Effector CD4-positive, alpha-beta T cell (primary cell): ENCODE measurements at regions not wholly inside any gene's neighbourhood (a gene's known extent, or its start where the extent isn't known, plus 50 kb on each side); places are given as distances from the start of the nearest gene placed in this dataset.
"Not testable (repeated sequence)": the region's sequence is repeated elsewhere in the genome, so short reads cannot be mapped to it uniquely, and the experiment has no call there.

Experiments
- DNase-seq: peaks from one replicate; pipeline ENCODE4 v3.0.0-alpha.2; 2020

DNA sequence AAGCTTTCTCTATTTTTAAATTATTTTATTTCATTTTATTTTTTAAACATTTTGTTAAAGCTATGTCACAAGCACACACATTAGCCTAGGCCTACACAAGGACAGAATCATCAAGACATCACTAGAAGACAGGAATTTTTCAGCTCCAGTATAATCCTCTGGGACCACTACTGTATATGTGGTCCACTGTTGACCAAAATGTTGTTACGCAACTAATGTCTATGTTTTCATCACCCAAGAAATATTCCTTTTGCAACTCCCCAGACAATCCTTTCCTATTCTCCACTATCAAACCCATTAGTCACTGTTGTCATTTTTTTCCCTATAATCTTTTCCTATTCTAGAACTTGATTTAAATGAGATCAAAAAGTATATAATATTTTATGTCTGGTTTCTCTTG is 2371.7 kb upstream of the C9orf72 start:
- DNase-seq: no peak

DNA sequence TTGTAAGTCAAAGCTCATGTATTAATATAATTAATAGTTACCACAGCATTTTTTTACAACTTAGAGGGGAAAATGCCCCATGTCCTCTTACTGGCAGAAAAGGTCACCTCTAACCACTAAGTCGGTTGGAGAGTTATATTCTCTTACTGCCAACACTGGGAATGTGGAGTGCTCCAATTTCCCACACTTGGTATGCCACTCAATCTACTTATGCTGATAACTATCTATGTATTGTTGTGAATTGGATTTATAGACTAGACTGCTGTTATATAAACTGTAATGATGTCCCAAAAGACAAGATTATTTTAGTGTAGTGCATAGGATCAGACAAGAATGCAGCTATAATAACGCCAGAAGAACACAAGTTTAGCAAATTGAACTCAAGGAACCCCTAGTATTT is 2385.2 kb upstream of the C9orf72 start:
- DNase-seq: no peak

DNA sequence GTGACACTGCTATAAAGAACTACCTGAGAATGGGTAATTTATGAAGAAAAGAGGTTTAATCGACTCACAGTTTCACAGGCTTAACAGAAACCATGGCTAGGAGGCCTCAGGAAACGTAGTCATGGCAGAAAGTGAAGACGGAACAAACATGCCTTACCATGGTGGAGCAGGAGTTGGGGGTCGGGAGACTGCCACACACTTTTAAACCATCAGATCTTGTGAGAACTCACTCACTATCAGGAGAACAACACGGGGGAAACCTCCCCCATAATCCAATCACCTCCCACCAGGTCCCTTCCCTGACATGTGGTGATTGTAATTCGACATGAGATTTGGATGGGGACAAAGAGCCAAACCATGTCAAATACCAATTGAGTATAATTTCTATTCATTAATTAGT is 2392.6 kb upstream of the C9orf72 start:
- no peak for DNase-seq

DNA sequence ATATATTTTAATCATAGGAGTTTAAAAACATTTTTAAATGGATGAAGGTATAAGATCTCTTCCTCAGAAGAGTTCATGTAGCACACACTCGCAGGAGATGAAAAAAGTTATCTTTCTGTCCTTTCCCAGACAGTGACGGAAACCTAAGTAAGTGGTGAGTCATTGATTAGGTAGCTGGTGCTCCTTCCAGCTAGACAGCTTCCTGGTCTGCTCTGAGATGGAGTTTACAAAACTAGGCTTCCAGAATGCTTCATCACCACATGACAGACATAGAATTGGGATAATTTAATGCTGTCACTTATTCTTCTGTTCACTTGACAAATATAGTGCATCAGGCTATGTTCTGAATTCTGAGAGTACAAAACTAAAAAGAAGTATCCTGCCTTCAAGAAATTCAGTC is 2393.0 kb upstream of the C9orf72 start:
- no peak for DNase-seq

DNA sequence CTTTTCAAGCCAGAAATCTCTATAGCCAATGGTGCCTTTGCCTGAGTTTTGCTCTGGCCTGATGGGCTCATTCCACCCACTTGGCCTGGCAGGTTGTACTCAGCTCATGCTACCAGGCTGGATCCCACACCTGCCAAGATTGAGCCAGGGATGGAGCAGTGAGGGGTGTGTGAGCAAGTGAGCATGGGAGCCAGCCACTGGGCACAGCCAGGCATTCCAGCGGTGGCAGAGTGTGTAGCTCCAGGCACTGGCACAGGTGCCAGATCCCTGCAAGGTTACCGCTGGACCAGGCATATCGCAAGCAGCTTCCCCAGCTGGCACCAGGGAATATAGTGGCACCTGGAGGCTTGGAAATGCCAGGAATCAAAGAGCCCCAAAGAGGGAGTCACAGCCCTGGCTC is 2395.6 kb upstream of the C9orf72 start:
- DNase-seq: no peak

DNA sequence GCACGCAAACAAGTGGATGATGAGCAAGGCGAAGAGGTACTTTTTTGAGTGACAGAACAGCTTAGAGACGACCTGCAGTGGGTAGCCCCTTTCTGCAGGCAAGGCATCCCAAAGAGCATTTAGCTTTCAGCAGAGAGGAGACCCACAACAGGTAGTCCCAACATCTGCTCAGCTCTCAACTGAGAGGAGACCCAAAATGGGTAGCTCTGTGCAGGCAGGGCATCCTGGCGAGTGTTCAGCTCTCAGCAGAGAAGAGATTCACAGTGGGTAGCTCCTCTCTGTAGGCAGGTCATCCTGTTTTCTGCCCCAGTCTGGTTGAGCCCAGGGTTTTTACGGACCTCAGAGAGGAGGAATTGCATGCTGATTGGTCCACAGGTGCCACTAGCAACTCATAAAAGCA is 2396.1 kb upstream of the C9orf72 start:
- DNase-seq: no peak

DNA sequence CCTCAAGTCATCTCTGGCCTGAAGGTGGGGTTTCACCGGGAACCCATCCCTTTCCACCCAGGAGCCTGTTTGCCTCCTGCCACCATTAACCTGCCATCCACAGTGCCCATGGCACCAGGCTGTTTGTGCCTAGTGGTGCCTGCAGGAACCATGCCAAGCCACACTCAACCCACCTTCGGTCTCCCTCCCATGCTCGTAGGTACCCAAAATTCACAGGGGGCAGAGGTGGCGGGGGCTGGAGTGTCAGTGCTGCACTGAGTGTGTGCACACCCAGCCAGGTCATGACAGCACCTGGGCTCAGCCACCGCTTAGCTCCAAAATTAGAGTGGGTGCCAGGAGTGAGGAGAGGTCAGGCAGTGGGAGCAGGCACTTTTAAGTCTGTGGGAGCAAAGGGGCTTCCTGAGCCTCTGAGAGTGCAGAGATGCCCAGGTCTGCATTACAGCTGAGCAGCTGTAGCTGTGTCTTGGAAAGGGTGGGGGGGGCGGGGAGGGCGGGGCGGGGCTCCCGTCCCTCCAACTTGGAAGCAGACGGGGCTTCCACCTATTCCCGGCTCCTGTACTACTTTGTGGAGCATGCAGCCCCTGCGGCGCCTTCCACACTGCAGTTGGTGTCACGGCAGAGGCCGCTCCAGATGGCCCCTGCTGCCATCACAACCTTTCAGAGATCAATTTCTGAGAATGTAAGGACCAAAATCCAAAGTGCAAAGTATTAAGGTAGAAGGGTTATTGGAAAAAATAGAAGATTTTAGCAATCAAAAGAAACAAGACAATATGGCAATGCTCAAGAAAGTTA is 2396.8 kb upstream of the C9orf72 start:
- DNase-seq: no peak

DNA sequence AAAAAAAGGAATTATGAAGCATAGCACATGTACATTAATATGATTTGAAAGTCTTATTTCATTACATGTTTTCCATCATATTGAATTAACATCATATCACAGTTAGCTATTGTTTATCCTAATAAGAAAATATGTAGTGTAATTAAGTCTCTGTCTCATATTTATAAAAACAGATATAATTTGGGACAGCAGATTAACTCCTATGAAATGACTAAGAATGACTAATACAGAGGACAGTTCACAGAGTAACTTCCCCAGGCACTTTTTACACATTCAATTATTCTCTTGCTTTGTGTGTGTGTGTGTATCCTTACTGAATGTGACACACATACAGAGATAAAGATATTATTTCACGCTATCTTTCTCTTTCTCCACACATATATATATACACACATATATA is 2400.9 kb upstream of the C9orf72 start:
- DNase-seq: no peak

DNA sequence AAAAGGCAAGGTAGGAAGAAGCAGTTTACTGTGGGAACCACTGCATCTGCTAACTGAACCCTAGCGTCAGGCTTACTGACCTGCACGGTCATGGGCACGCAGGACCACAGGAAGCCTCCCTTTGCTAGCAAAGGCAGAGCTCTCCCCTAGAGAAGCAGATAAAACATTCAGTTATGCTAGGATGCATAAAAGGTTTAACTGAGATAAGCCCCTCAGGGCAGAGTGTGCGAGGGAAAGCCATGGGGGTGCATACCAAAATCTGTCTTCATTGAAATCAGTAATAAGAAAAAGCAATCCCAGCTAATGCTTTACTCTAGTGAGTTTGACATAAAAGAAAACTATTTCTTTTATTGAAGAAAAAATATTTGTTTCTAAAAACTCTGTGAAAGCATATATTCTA is 2403.7 kb upstream of the C9orf72 start:
- DNase-seq: no peak

DNA sequence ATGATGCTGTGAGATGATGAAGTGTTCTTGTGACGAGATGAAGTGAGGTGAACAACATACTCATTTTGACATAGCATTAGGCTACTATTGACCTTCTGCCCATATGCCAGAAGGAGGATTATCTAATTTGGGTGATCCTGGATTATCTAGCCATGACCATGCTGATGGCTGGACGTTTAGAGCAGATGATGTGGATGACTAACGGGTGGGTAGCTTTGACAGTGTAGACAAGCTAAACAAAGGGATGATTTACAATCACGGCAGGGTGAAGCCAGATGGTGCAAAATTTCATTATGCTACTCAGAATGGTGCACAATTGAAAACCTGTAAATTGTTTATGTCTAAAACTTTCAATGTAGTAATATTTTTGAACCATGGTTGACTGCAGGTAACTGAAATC is 2403.4 kb upstream of the ACO1 start:
- no peak for DNase-seq

DNA sequence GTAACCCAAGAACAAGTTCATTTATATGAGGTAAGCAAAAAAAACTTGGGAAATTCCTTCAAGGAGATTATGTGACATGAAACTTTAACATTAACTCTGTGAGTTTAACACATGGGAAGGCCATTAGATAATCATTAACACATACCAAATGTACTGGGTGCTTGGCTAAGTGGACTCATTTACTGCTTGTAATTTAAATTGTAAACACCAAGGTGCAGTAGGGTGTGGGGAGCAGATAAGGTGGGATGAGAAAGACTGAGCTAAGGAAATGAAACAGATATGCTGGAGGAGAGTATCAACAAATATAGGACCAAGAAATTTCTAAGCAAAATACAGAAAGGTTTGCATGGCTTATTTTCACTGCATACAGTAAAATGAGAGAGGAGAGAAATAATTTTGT is 2384.8 kb upstream of the ACO1 start:
- DNase-seq: no peak

DNA sequence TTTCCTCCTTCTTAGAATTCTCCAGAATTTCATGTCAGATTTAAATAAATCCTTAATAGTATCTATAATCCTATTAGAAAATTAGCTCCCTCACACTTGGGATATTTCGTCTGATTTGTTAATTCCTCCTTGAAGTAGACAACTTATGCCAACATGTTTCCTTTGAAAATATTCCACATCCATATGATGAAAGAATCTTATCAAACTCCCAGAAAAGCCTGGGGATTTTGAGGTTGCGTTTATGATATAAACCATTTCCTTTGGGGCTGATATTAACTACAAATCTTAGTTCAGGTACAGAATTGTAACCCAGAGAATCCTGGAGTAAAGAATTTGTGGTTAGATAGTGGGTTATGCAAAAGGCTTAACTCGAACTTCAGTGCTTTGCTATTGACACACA is 2373.8 kb upstream of the ACO1 start:
- DNase-seq: no peak

DNA sequence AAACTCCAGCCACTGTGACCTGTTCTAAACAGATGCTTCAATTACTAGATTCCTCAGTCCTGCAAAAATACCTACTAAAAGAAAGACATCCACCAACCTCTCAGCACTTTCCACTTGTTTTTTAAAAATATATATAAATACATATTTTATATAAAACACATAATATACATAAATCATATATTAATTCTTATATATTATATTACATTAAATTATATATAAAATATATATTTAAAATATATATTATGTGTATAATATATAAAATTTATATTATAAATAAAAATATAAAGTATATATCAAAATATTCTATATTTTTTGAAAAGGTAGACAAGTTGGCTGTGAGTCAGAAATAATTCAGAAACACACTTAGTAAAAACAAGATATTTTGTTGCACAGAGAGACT is 2371.8 kb upstream of the ACO1 start:
- DNase-seq: no peak

DNA sequence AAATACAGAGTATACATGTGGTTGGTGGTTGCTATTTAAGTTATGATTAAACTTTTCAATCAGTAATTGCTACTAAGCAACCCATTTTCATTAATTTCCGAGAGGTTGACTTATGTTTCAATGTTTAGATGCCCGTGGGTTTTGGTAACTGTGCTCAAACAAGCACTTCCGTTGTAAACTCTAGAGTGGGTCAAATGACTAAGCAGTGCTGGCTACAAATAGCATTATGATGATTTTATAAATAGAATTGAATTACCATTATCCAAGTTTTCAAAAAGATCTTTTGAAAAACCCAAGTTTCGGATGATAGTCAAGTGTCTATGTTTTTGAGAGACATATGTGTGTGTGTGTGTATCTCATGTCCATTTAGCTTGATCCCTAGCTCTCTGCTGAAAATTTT is 2369.4 kb upstream of the ACO1 start:
- DNase-seq: no peak

DNA sequence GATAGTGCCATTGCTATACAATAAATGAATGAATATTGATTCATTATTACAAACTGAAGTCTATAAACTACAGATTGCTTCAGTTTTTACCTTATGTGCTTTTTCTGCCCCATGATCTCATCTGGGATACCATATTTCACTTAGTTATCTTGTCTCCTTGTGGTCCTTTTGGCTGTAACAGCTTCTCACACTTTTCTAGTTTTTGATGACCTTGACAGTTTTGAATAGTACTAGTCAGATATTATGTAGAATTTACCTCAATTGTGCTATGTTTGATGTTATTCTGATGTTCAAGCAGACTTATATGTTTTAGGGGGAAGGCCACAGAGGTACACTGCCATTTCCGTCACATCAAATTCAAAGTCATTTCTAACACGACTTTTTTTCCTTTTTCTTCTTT is 2364.3 kb upstream of the ACO1 start:
- DNase-seq: no peak

DNA sequence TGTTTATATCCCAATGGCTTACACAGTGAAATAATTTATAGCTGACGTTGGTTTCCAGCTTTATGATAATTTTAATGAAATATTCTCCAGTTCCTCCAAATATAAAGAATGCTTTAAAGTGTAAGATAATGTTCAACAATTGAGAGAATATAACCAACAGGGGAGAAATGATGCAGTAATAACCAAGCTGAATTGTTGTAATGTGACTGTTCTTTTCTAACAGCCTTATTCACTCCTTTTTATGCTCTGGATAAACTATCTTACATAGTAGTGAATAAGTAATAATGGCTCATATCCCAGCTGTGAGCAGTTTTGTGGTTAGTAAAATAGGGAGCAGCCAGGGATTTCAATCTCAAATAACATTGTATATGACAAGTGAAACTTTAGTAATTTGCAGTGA is 2348.7 kb upstream of the ACO1 start:
- DNase-seq: no peak

DNA sequence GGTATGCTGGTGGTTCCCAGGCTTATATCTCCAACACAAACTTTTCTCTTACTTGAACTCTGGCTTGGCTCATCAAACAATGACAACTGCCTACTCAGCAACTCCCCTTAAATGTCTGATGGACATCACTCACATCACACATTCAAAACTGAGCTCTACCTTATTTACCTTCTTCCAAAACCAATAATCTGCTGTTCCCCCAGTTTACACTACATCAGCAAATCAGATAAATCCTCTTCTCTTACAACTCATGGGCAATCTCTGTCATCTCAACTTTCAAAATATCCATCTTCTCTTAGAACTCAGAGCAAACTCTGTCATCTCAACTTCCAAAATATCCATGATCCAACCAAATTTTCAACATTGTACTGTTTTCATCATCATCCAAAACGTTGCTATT is 2347.9 kb upstream of the ACO1 start:
- DNase-seq: no peak

DNA sequence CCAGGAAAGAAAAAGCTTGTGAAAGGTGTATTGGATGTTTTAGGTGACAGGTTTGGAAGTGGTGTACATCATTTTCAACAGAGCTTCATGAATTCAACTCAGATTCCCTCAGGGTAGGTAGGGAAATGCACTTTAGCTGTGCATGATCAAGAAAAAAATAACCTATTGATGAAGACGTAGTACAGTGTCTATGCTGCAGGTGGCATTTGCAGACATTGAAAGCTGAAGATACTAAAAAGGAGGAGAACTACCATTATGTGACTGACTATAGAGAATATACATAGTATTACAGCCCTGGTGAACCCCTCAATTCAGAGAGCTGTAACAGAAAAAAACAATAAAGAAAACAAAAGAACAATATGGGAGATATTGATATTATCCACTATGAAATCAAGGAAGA is 2344.7 kb upstream of the ACO1 start:
- DNase-seq: no peak

DNA sequence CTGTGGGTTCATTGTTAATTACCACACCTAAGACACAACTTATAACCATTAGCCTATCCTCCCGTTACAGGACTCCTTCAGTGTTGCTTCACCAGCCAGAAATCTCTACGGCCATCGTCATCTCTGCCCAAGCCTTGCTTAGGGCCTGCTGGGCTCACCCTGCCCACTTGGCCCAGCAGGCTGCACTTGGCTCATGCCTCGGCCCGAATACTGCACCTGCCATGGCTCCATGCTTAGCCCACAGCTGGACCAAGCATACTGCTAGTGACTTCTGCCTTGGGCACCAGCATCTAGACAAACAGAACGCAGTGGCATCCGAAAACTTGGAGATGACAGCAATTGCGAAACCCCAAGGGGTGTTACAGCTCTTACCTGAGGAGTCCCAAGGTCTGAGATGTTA is 2336.0 kb upstream of the ACO1 start:
- no peak for DNase-seq

DNA sequence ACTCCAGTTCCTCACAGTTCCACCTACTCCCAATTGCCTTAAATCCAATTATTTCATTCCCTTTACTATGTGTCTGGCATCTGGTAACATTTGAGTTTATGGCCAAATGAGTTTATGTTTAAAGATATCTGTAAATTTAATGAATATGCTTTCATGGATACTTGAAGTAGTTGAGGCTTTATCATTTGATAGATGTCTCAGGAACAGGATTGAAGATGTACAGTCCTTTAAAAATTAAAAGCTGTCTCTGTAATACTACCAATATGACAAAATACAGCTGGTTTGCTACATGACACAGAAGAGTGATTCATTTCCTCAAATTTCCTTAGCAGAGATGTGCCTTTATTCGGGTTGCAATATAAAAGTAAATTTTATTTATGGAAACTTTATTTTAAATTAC is 2326.0 kb upstream of the ACO1 start:
- no peak for DNase-seq

DNA sequence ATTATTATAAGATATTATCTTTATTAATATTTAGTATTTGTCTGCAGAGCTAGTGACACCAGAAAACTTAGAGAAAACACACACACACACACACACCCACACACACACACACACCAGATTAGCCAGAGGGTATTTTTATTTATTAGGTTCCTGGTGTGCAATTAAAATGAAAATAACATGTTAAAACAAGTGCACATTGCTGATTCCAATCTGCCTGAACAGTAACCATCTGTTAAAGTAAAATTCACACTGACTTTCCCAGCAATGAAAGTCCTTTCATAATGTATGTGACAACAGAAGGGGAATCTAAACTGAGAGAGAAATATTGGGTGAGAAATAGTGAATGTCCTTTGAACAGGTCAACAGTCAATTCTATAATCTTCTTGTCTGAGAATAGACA is 2323.5 kb upstream of the ACO1 start:
- DNase-seq: no peak

DNA sequence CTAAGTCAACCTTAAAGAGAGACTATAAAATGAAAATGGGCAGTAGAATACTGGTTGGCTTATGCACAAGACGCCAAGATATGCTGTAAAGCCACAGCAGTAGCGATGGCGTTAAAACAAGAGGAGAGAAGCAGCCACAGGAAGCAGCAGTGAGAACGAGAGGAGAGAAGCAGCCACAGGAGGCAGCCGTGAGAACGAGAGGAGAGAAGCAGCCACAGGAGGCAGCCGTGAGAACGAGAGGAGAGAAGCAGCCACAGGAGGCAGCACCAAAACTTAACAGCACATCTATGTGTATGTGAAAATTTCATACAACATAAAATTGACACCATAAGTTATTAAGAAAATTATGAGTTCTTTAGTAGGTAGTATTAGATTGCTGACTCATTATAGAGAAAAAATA is 2318.6 kb upstream of the ACO1 start:
- DNase-seq: no peak

DNA sequence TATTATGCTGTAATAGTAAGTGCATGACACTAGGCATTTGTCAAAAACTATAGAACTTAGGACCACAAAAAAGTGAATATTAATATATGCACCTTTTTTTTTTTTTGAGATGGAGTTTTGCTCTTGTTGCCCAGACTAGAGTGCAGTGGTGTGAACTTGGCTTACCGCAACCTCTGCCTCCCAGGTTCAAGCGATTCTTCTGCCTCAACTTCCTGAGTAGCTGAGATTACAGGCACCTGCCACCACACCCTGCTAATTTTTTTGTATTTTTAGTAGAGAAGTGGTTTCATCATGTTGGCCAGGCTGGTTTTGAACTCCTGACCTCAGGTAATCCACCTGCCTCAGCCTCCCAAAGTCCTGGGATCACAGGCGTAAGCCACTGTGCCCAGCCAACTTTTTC is 2315.2 kb upstream of the ACO1 start:
- DNase-seq: not testable (repeated sequence)

DNA sequence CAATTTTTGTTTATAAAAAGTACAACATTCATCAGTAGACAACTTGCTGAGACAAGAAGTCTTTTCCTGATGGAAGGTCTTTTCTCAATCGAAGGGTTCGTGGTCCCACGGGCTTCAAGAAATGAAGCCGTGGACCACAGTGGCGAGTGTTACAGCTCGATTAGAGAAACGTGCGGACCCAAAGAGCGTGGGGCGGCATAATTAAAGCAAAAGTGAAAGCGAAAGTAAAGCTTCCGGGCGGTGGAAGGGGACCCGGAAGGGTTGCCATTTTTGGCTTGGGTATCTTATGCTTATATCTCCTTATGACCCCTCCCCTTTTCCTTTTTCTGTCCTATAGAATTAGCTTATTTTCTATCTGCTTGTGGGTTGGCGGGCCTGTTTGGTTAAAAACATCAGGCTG is 2309.4 kb upstream of the ACO1 start:
- DNase-seq: no peak

DNA sequence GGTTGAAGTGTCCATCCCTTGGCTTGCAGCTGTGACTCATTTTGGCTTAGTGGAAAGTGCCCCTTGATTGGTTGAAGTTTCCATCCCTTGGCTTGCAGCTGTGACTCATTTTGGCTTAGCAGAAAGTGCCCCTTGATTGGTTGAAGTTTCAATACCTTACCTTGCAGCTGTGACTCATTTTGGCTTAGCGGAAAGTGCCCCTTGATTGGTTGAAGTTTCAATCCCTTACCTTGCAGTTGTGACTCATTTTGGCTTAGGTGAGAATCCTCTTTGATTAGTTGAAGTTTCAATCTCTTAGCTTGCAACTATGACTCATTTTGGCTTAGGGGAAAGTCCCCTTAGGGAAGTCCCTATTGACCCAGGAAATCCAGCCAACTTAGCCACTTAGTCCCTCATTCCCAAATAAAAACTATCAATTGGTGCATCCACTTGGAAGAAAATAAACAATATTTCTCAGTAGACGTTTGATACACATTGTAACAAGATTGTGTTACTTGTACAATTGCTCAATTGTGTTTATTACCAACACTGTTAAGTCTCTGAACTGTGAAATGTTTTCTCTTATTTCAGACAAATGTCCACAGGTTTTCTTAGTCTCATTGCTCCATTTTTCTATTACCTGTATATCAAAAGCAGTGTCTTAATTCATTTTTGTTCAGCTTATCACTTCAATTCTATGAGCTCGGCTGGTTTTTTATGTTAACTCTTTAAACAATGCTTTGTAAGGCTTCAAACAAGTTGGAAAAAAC is 2308.8 kb upstream of the ACO1 start:
- no peak for DNase-seq
